Ovary (tissue), 7 donors: ENCODE measurements at regions not wholly inside any gene's neighbourhood (a gene's known extent, or its start where the extent isn't known, plus 50 kb on each side); places are given as distances from the start of the nearest gene placed in this dataset.

Experiments used
- DNase-seq, 5 donors: peaks; one replicate each; pipeline ENCODE4 v3.0.0-alpha.2; 2019 to 2020
- H3K27ac ChIP-seq, 2 donors: fragments of 200-600 bp; one replicate each; pipeline versions ENCODE4 v1.5.1 to v1.8.0; 2019 to 2022
- H3K27me3 ChIP-seq: fragments of 200-600 bp; one replicate; pipeline ENCODE4 v1.8.0; 2022
- H3K36me3 ChIP-seq: fragments of 200-600 bp; sonication (generic); one replicate; pipeline ENCODE4 v1.5.1; 2019
- H3K4me1 ChIP-seq: one replicate; pipeline ENCODE4 v1.8.1; 2013; ENCODE audit warnings: mild to moderate bottlenecking, moderate library complexity; ENCODE audit not compliant: insufficient read depth
- H3K4me3 ChIP-seq: fragments of 200-600 bp; sonication (generic); one replicate; pipeline ENCODE4 v1.5.1; 2017
- H3K9me3 ChIP-seq, 2 donors: fragments of 200-600 bp in 1 of 2; sonication (generic) in 1 of 2; one replicate each; pipeline versions ENCODE4 v1.5.1 to v1.8.1; 2013 to 2019; ENCODE audit warnings: mild to moderate bottlenecking in 1 of 2, moderate library complexity in 1 of 2
- EP300 ChIP-seq: sonication (generic); formaldehyde crosslinking; IDR thresholded peaks from one replicate; pipeline ENCODE4 v1.6.1; 2017; ENCODE audit warnings: antibody characterized with exemption
- POLR2A ChIP-seq: fragments of 450-650 bp; IDR thresholded peaks from one replicate; pipeline ENCODE4 v1.6.1; 2017; ENCODE audit warnings: antibody characterized with exemption, mild to moderate bottlenecking, moderate library complexity
- WGBS, 3 donors: extraction: QIAGEN DNeasy Blood & Tissue Kit in 1 of 3; methylation state at CpG; one replicate each; pipeline versions ENCODE4 v1.1.5 to v1.1.7; 2013 to 2017; 5-methylcytosine and 5-hydroxymethylcytosine counted together
- intact Hi-C, 4 donors: fragments of 100-400 bp; cut with DNase I; formaldehyde crosslinking; loops; one replicate each; pipeline versions ENCODE4 v1.11.0 to v1.15.1; 2022 to 2023
- TF ChIP-seq, protein P1 (sequence below), 3 donors: fragments of 450-650 bp in 2 of 3; fragments of 200-600 bp in 1 of 3; IDR thresholded peaks; one replicate each; pipeline versions ENCODE4 v1.5.1 to v1.8.0; 2016 to 2022; ENCODE audit warnings: antibody characterized with exemption in 3 of 3, mild to moderate bottlenecking in 1 of 3
- donor health status: DM: no; HTN: no; CAD: no; lungs with moderate emphysema.
- donor health status: DM: no; HTN: no; CAD: no.
- donor health status: Bipolar disorder and iron deficiency.
- donor health status: DM: no; HTN: no; CAD: no.
- donor health status: DM: yes; HTN: yes; CAD: no.

DNA sequence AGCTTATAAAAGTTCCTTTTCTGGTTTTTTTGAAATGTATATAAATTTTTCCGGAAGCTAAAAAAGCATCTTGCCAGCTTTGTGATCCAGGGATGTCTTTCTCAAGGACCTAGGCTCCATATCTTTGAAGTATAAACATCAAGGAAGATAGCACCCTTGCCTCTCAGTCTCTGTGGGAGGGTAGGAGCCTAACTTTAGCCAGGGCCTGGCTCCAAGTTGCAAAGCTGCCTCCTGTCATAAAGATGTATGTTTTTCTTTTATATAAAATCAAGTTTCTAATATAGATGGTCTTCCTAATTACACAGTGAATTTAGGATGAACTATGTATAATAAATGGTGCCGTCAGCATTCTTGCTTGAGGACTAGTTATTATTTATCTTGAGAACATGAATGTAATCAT is 612.6 kb upstream of the USP15 start:
- DNase-seq, result no peak
- Histone ChIP-seq H3K4me1 (no peaks in the 10 kb centered on the region), H3K4me3 (no peak overlapping the region), H3K9me3 (no peaks in the 10 kb centered on the region), H3K36me3 (no peaks in the 10 kb centered on the region), H3K27me3 (no peaks in the 10 kb centered on the region), H3K27ac (no peak overlapping the region)
- 7 to 12% (median 9%) methylated on average over 2 of the region's 2 CpGs for WGBS, 3 donors
- TF ChIP-seq, protein P1, sequence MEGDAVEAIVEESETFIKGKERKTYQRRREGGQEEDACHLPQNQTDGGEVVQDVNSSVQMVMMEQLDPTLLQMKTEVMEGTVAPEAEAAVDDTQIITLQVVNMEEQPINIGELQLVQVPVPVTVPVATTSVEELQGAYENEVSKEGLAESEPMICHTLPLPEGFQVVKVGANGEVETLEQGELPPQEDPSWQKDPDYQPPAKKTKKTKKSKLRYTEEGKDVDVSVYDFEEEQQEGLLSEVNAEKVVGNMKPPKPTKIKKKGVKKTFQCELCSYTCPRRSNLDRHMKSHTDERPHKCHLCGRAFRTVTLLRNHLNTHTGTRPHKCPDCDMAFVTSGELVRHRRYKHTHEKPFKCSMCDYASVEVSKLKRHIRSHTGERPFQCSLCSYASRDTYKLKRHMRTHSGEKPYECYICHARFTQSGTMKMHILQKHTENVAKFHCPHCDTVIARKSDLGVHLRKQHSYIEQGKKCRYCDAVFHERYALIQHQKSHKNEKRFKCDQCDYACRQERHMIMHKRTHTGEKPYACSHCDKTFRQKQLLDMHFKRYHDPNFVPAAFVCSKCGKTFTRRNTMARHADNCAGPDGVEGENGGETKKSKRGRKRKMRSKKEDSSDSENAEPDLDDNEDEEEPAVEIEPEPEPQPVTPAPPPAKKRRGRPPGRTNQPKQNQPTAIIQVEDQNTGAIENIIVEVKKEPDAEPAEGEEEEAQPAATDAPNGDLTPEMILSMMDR (IDR thresholded peaks at IDR 0.05), result no peak
- intact Hi-C loops, result no loop called here

DNA sequence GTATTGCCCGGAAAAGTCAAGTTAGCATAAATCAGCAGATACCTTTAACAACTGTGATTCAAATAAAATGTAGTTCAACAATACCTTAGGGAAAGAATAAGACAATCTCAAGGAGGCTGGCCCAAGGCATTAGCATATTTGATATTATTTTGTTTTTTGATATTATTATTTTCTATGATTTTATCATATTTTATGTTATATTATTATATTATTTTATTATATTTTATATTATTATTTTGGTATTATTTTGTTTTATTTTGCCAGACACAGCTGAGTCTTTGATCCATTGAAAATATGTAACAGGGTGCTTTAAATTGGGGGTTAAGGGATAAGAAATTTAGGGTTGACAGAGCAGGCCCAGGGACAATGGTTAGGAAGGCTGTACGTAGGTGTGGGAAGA is 607.9 kb upstream of the USP15 start:
- intact Hi-C loops, result no loop called here
- TF ChIP-seq, protein P1 (IDR thresholded peaks at IDR 0.05), result no peak
- TF ChIP-seq POLR2A (no peak), EP300 (no peak)
- Histone ChIP-seq H3K9me3 (no peaks in the 10 kb centered on the region), H3K27ac (no peak overlapping the region), H3K27me3 (no peaks in the 10 kb centered on the region), H3K4me3 (no peak overlapping the region), H3K36me3 (no peaks in the 10 kb centered on the region), H3K4me1 (no peaks in the 10 kb centered on the region)
- WGBS, 3 donors, result 90 to 95% (median 93%) methylated on average over 2 of the region's 2 CpGs
- no peak for DNase-seq

DNA sequence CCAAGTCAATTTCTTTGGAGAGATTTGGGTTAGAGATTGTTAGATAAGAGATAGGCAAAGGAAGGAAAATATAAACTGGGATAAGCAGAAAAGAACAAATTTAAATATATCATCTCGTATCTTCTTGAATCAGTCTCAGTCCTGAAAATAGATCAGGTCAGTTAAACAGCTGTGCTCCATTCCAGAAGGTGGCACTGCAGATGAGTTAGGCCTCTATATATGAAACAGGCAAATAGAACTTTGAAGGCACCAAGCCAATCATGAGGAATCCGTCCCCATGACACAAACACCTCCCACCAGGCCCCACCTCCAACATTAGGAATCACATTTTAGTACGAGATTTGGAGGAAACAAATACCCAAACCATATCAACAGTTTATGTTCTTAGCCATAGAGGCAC is 605.5 kb upstream of the USP15 start:
- intact Hi-C loops, result no loop called here
- Histone ChIP-seq H3K27ac (no peak overlapping the region), H3K27me3 (no peaks in the 10 kb centered on the region), H3K4me3 (no peak overlapping the region), H3K36me3 (no peaks in the 10 kb centered on the region), H3K4me1 (no peaks in the 10 kb centered on the region), H3K9me3 (no peaks in the 10 kb centered on the region)
- DNase-seq, result no peak
- WGBS, 3 donors, result 63 to 73% (median 65%) methylated on average over 3 of the region's 3 CpGs
- TF ChIP-seq POLR2A (no peak), EP300 (no peak)
- TF ChIP-seq, protein P1 (IDR thresholded peaks at IDR 0.05), result no peak

DNA sequence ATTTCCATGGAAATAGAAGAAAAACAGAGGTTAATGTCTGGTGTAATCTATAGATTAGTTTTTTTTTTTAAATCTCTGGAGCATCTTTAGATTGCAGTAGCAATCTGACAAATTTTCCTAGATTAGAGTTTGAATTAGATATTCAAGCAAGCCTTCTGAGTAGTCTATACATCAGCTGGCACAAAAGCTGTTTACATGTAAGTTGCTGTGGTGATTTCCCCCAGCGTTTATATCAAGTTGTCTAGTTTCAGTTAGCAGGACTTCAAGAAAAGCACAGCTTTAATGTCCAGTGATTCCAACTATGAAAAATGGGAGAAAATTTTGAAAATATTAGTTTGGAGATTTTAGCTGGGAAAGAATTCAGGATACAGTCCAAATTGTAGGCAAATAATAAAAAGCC is 605.0 kb upstream of the USP15 start:
- Histone ChIP-seq H3K27me3 (no peaks in the 10 kb centered on the region), H3K27ac (no peak overlapping the region), H3K4me1 (no peaks in the 10 kb centered on the region), H3K36me3 (no peaks in the 10 kb centered on the region), H3K4me3 (no peak overlapping the region), H3K9me3 (no peaks in the 10 kb centered on the region)
- intact Hi-C loops, result no loop called here
- TF ChIP-seq EP300, result no peak
- WGBS, 3 donors, result 23 to 39% (median 23%) methylated on average over 1 of the region's 1 CpG
- DNase-seq, result no peak

- Histone ChIP-seq H3K27me3 (no peaks in the 10 kb centered on the region), H3K4me1 (no peaks in the 10 kb centered on the region), H3K4me3 (no peak overlapping the region), H3K9me3 (no peaks in the 10 kb centered on the region), H3K36me3 (no peaks in the 10 kb centered on the region), H3K27ac (no peak overlapping the region)
- intact Hi-C loops, result no loop called here
- 68 to 83% (median 78%) methylated on average over 1 of the region's 1 CpG for WGBS, 3 donors
- TF ChIP-seq, protein P1 (IDR thresholded peaks at IDR 0.05), result no peak
- TF ChIP-seq POLR2A (no peak), EP300 (no peak)
- DNase-seq, result no peak
Measured at GRCh38 chr12:61667676-61668075, 592.5 kb upstream of the USP15 start.
